GM23248 (cell line): ENCODE measurements at regions not wholly inside any gene's neighbourhood (a gene's known extent, or its start where the extent isn't known, plus 50 kb on each side); places are given as distances from the start of the nearest gene placed in this dataset.

Source experiments
- EZH2 ChIP-seq: fragments of 200-600 bp; sonication (generic); IDR thresholded peaks from 2 replicates; pipeline ENCODE4 v1.6.1; 2018; ENCODE audit warnings: antibody characterized with exemption, mild to moderate bottlenecking; ENCODE audit not compliant: insufficient read depth, poor library complexity, severe bottlenecking
- EZH2phosphoT487 ChIP-seq: fragments of 200-600 bp; sonication (generic); IDR thresholded peaks from 2 replicates; pipeline ENCODE4 v1.6.1; 2018; ENCODE audit warnings: antibody characterized with exemption, moderate library complexity, mild to moderate bottlenecking, low read depth; ENCODE audit not compliant: insufficient read depth

- TF ChIP-seq EZH2 (no peak), EZH2phosphoT487 (no peak)
These were observed 1336.5 kb downstream of the UQCRFS1 start for GRCh38 chr19:27876489-27876888.
